Loucy (cell line): ENCODE measurements at regions not wholly inside any gene's neighbourhood (a gene's known extent, or its start where the extent isn't known, plus 50 kb on each side); places are given as distances from the start of the nearest gene placed in this dataset.

Source experiments
- CTCF ChIP-seq: fragments of 200-600 bp; sonication (generic); conservative IDR thresholded peaks from 2 replicates; pipeline ENCODE4 v1.5.1; 2014; ENCODE audit warnings: mild to moderate bottlenecking, antibody characterized with exemption, low read length
- EZH2phosphoT487 ChIP-seq: fragments of 200-600 bp; IDR thresholded peaks from 2 replicates; pipeline ENCODE4 v1.6.1; 2018; ENCODE audit warnings: antibody characterized with exemption, mild to moderate bottlenecking, moderate library complexity, borderline replicate concordance

- no peak for TF ChIP-seq CTCF
- TF ChIP-seq EZH2phosphoT487, result no peak
Observed at GRCh38 chr5:155870636-155871035, 456.3 kb upstream of the SGCD start.
